Renal cortex interstitium (tissue), 11 donors: ENCODE measurements at regions not wholly inside any gene's neighbourhood (a gene's known extent, or its start where the extent isn't known, plus 50 kb on each side); places are given as distances from the start of the nearest gene placed in this dataset.

Experiments
- DNase-seq, 11 donors: peaks; one replicate each; pipeline ENCODE4 v3.0.0-alpha.2; 2013; ENCODE audit warnings: low read depth in 9 of 11, low spot score in 4 of 11; ENCODE audit errors: extremely low read depth in 1 of 11

- DNase-seq = no peak
These were observed 97.8 kb upstream of the PDE3A start for GRCh38 chr12:20270557-20270956.

- no peak for DNase-seq
These were observed 96.2 kb upstream of the PDE3A start for GRCh38 chr12:20272161-20272560.

GRCh38 chr12:20272801-20273200 lies 95.5 kb upstream of the PDE3A start:
- no peak for DNase-seq

GRCh38 chr12:20274008-20274407 lies 94.3 kb upstream of the PDE3A start:
- no peak for DNase-seq

- DNase-seq = no peak
These were observed 90.1 kb upstream of the PDE3A start for GRCh38 chr12:20278276-20278675.

GRCh38 chr12:20280515-20280914 lies 87.8 kb upstream of the PDE3A start:
- no peak for DNase-seq

- no peak for DNase-seq
These were observed 85.9 kb upstream of the PDE3A start for GRCh38 chr12:20282401-20282800.

- no peak for DNase-seq
These were observed 84.9 kb upstream of the PDE3A start for GRCh38 chr12:20283482-20283881.

- DNase-seq = no peak
These were observed 78.8 kb upstream of the PDE3A start for GRCh38 chr12:20289520-20289919.

- DNase-seq = no peak
These were observed 67.9 kb upstream of the PDE3A start for GRCh38 chr12:20300457-20300856.

GRCh38 chr12:20305470-20305869 lies 62.9 kb upstream of the PDE3A start:
- no peak for DNase-seq

- no peak for DNase-seq
These were observed 58.7 kb upstream of the PDE3A start for GRCh38 chr12:20309504-20310148.

- DNase-seq = no peak
These were observed 54.0 kb upstream of the PDE3A start for GRCh38 chr12:20314328-20314727.

- DNase-seq = no peak
These were observed 50.8 kb upstream of the PDE3A start for GRCh38 chr12:20317554-20317953.
